NCI-H82 treated with DMSO at 0.1 percent for 48 hours (cell line): ENCODE measurements at regions not wholly inside any gene's neighbourhood (a gene's known extent, or its start where the extent isn't known, plus 50 kb on each side); places are given as distances from the start of the nearest gene placed in this dataset.
"Not testable (repeated sequence)": the region's sequence is repeated elsewhere in the genome, so short reads cannot be mapped to it uniquely, and the experiment has no call there.

Experiments used
- DNase-seq: peaks from one replicate; lab custom pipeline; 2025; ENCODE audit not compliant: unreplicated experiment; lab: John Stamatoyannopoulos, UW

- no peak for DNase-seq
These were observed 562.1 kb downstream of the DACH1 start for GRCh38 chr13:71304861-71305260.

GRCh38 chr13:71303144-71303543, 563.9 kb downstream of the DACH1 start:
- no peak for DNase-seq

GRCh38 chr13:71300602-71301001, 566.4 kb downstream of the DACH1 start:
- DNase-seq, result no peak

- DNase-seq, result no peak
These were observed 575.2 kb downstream of the DACH1 start for GRCh38 chr13:71291842-71292146.

GRCh38 chr13:71290963-71291841, 575.8 kb downstream of the DACH1 start:
- DNase-seq, result no peak

GRCh38 chr13:71289980-71290379, 577.0 kb downstream of the DACH1 start:
- not testable (repeated sequence) for DNase-seq

GRCh38 chr13:71285700-71286099, 581.3 kb downstream of the DACH1 start:
- no peak for DNase-seq

- no peak for DNase-seq
These were observed 588.5 kb downstream of the DACH1 start for GRCh38 chr13:71278512-71278911.

GRCh38 chr13:71274923-71275608, 591.9 kb downstream of the DACH1 start:
- no peak for DNase-seq

GRCh38 chr13:71261256-71261655, 605.7 kb downstream of the DACH1 start:
- no peak for DNase-seq

GRCh38 chr13:71260246-71260645, 606.8 kb downstream of the DACH1 start:
- no peak for DNase-seq

GRCh38 chr13:71255633-71256032, 611.4 kb downstream of the DACH1 start:
- DNase-seq, result no peak

GRCh38 chr13:71254384-71254783, 612.6 kb downstream of the DACH1 start:
- no peak for DNase-seq

- no peak for DNase-seq
These were observed 614.8 kb downstream of the DACH1 start for GRCh38 chr13:71252184-71252704.

- no peak for DNase-seq
These were observed 615.6 kb downstream of the DACH1 start for GRCh38 chr13:71251292-71251951.

GRCh38 chr13:71249011-71249410, 618.0 kb downstream of the DACH1 start:
- no peak for DNase-seq

GRCh38 chr13:71244161-71244560, 622.8 kb downstream of the DACH1 start:
- DNase-seq, result no peak

GRCh38 chr13:71242201-71242600, 624.8 kb downstream of the DACH1 start:
- DNase-seq, result peak; percentile 16

GRCh38 chr13:71240911-71241310, 626.1 kb downstream of the DACH1 start:
- DNase-seq, result peak; percentile 32

- DNase-seq, result no peak
These were observed 629.7 kb downstream of the DACH1 start for GRCh38 chr13:71237332-71237731.

GRCh38 chr13:71219698-71220415, 647.1 kb downstream of the DACH1 start:
- DNase-seq, result no peak
